ENCODE measurements at regions not wholly inside any gene's neighbourhood (a gene's known extent, or its start where the extent isn't known, plus 50 kb on each side); places are given as distances from the start of the nearest gene placed in this dataset.

DNA sequence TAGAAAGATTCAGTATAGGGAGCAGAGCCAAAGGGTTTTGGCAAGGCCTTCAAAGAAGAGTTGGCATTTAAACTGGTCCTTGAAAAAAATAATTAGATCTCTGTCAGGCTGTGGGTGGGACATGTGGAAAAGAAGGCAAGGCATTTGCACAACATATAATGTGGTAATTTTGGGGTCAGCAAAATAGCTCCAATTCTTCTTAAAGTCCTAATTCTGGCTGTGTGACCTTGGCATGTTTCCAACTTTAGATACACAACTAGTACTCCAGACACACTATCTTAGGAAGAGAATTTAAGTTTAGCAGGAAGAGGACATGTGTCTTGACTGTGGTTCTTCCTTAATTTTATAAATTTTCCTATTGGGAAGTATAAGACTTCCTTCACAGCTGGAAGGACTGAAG lies 206.3 kb downstream of the PCDH17 start:
- no peak for DNase-seq (ENCODE audit: extremely low read depth, insufficient read length)
- H3K4me3 ChIP-seq (replicated peaks; ENCODE audit: low read depth, low read length): no peak overlapping the region
- H3K36me3 ChIP-seq (ENCODE audit: control insufficient read depth, insufficient read depth, low read length): no peaks in the 10 kb centered on the region
- no peak for TF ChIP-seq CTCF (IDR thresholded peaks at IDR 0.05; ENCODE audit: insufficient read depth, low read length, poor library complexity, severe bottlenecking)
- H3K27me3 ChIP-seq (replicated peaks; ENCODE audit: control insufficient read depth, insufficient read depth, low read length): no peaks in the 10 kb centered on the region

- H3K4me3 ChIP-seq (replicated peaks; ENCODE audit: low read depth, low read length): no peak overlapping the region
- H3K36me3 ChIP-seq (ENCODE audit: control insufficient read depth, insufficient read depth, low read length): no peaks in the 10 kb centered on the region
- no peak for TF ChIP-seq CTCF (IDR thresholded peaks at IDR 0.05; ENCODE audit: insufficient read depth, low read length, poor library complexity, severe bottlenecking)
- H3K27me3 ChIP-seq (replicated peaks; ENCODE audit: control insufficient read depth, insufficient read depth, low read length): no peaks in the 10 kb centered on the region
- DNase-seq (ENCODE audit: extremely low read depth, insufficient read length): no peak
Observed at GRCh38 chr13:57843521-57843920, 212.0 kb downstream of the PCDH17 start.

GRCh38 chr13:57846600-57847173 lies 215.1 kb downstream of the PCDH17 start:
- Histone ChIP-seq H3K36me3 (ENCODE audit: control insufficient read depth, insufficient read depth, low read length) (no peaks in the 10 kb centered on the region), H3K4me3 (replicated peaks; ENCODE audit: low read depth, low read length) (no peak overlapping the region), H3K27me3 (replicated peaks; ENCODE audit: control insufficient read depth, insufficient read depth, low read length) (no peaks in the 10 kb centered on the region)
- no peak for DNase-seq (ENCODE audit: extremely low read depth, insufficient read length)
- TF ChIP-seq CTCF (IDR thresholded peaks at IDR 0.05; ENCODE audit: insufficient read depth, low read length, poor library complexity, severe bottlenecking): no peak

GRCh38 chr13:57857945-57858344 lies 226.4 kb downstream of the PCDH17 start:
- H3K27me3 ChIP-seq (replicated peaks; ENCODE audit: control insufficient read depth, insufficient read depth, low read length): no peaks in the 10 kb centered on the region
- H3K4me3 ChIP-seq (replicated peaks; ENCODE audit: low read depth, low read length): no peak overlapping the region
- DNase-seq (ENCODE audit: extremely low read depth, insufficient read length): no peak
- H3K36me3 ChIP-seq (ENCODE audit: control insufficient read depth, insufficient read depth, low read length): no peaks in the 10 kb centered on the region
- no peak for TF ChIP-seq CTCF (IDR thresholded peaks at IDR 0.05; ENCODE audit: insufficient read depth, low read length, poor library complexity, severe bottlenecking)

DNA sequence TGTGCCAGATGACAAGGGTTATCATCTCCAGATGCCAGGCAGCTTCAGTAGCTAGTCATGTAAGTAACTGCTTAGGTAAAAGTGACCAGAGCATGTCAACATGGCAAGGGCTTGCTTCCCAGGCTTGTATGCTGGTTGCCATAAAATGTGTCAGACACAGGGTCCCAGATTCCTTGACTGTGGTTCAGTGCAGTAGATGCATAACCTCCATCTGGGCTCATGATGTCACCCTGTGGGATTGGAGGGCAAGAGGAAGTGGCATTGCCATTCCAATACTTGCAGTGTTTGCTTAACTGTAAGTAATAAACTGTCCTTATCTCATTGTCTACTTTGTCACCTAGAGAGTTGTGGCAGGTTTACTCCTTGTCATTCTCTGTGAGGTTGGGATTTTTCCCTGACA lies 226.8 kb downstream of the PCDH17 start:
- Histone ChIP-seq H3K27me3 (replicated peaks; ENCODE audit: control insufficient read depth, insufficient read depth, low read length) (no peaks in the 10 kb centered on the region), H3K36me3 (ENCODE audit: control insufficient read depth, insufficient read depth, low read length) (no peaks in the 10 kb centered on the region), H3K4me3 (replicated peaks; ENCODE audit: low read depth, low read length) (no peak overlapping the region)
- DNase-seq (ENCODE audit: extremely low read depth, insufficient read length): no peak
- no peak for TF ChIP-seq CTCF (IDR thresholded peaks at IDR 0.05; ENCODE audit: insufficient read depth, low read length, poor library complexity, severe bottlenecking)

DNA sequence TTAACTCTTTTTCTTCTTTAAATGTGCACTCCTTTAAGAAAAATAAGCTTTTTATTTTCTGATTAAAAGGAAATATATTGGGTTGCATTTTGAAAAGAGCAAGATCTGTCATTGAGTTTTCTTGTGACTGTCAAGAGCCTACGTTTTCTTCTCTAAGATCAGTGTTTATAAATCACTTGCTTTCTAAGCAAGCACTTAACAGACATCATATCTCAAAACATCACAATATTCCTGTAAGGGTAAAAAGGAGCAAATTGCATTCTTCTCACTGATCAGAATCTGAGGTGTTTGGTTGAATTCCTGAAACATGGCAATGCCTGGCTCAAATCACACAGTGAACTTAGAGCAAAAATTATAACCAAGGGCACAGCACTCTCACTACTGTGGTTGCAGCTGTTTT lies 231.3 kb downstream of the PCDH17 start:
- no peak for DNase-seq (ENCODE audit: extremely low read depth, insufficient read length)
- H3K4me3 ChIP-seq (replicated peaks; ENCODE audit: low read depth, low read length): no peak overlapping the region
- no peaks in the 10 kb centered on the region for H3K27me3 ChIP-seq (replicated peaks; ENCODE audit: control insufficient read depth, insufficient read depth, low read length)
- TF ChIP-seq CTCF (IDR thresholded peaks at IDR 0.05; ENCODE audit: insufficient read depth, low read length, poor library complexity, severe bottlenecking): no peak
- H3K36me3 ChIP-seq (ENCODE audit: control insufficient read depth, insufficient read depth, low read length): no peaks in the 10 kb centered on the region

Measured in GM06990 (cell line).